K562 (cell line): ENCODE measurements at regions not wholly inside any gene's neighbourhood (a gene's known extent, or its start where the extent isn't known, plus 50 kb on each side); places are given as distances from the start of the nearest gene placed in this dataset.

ENCODE experiments used
- ATAC-seq: fragments of 200-7000 bp; cut with Tn5 transposase; 3 replicates; pipeline ENCODE4 v1.9.1; 2020; ENCODE audit warnings: moderate library complexity
- BruUV-seq: library from RNA; stranded (reverse); fragments of 400-500 nt; replicated peaks from 2 replicates; lab custom pipeline; 2021; lab: Mats Ljungman, UMichigan
- CTCF ChIA-PET: fragments of 300-600 bp; formaldehyde crosslinking; extraction: SDS; loops from one replicate; lab custom pipeline; 2021; ENCODE audit warnings: low intra/inter-chr PET ratio; lab: Yijun Ruan, JAX
- POLR2A ChIA-PET: fragments of 300-600, 350-650 bp; sonication (Branson Sonifier 250); formaldehyde crosslinking; extraction: SDS; loops from one replicate; lab custom pipeline; 2021; ENCODE audit warnings: antibody characterized with exemption, inconsistent platforms; lab: Yijun Ruan, JAX
- DNase-seq, 4 experiments: peaks; one replicate each; pipeline versions ENCODE4 v3.0.0 to v3.0.0-alpha.2; 2011 to 2018; ENCODE audit warnings: low spot score in 3 of 4, mixed read lengths in 3 of 4; ENCODE audit errors: extremely low read depth in 1 of 4
- FAIRE-seq: peaks from 2 replicates; lab custom pipeline; 2011; peaks lifted over from hg19 to GRCh38; lab: Jason Lieb, UNC
- H2AFZ ChIP-seq: 2 replicates; pipeline ENCODE4 v1.6.0; 2011; ENCODE audit warnings: low read depth, low read length, control low read depth, inconsistent platforms
- H3K27ac ChIP-seq: fragments of 200-600 bp; 3 replicates; pipeline ENCODE4 v1.8.0; 2011; ENCODE audit warnings: low read depth, mild to moderate bottlenecking, control low read depth, inconsistent platforms, low read length, moderate library complexity, mixed read lengths; ENCODE audit errors: extremely low read depth
- H3K27me3 ChIP-seq, 2 experiments: fragments of 300-600 bp in 1 of 2; 2 replicates in 1 of 2; 3 replicates in 1 of 2; pipeline versions ENCODE4 v1.6.0 to v1.8.0; 2011; ENCODE audit warnings: inconsistent platforms in 2 of 2, low read length in 2 of 2, mild to moderate bottlenecking in 1 of 2, mixed read lengths in 1 of 2, moderate library complexity in 1 of 2; ENCODE audit not compliant: control insufficient read depth in 2 of 2, insufficient read depth in 2 of 2
- H3K36me3 ChIP-seq: fragments of 300-600 bp; 3 replicates; pipeline ENCODE4 v1.8.0; 2011; ENCODE audit warnings: mild to moderate bottlenecking, low read length, inconsistent platforms; ENCODE audit not compliant: control insufficient read depth, insufficient read depth
- H3K4me1 ChIP-seq, 2 experiments: fragments of 200-600 bp in 1 of 2; replicated peaks in 1 of 2; 2 replicates in 1 of 2; 3 replicates in 1 of 2; pipeline versions ENCODE4 v1.5.1 to v1.8.0; 2011; ENCODE audit warnings: inconsistent platforms in 2 of 2, low read length in 2 of 2, mild to moderate bottlenecking in 1 of 2, mixed read lengths in 1 of 2, moderate library complexity in 1 of 2; ENCODE audit not compliant: control insufficient read depth in 2 of 2, insufficient read depth in 2 of 2
- H3K4me2 ChIP-seq: 2 replicates; pipeline ENCODE4 v1.6.1; 2011; ENCODE audit warnings: low read length, control low read depth, inconsistent platforms, mixed read lengths; ENCODE audit not compliant: insufficient read depth
- H3K4me3 ChIP-seq: fragments of 200-600 bp; sonication (generic), shearing (Covaris generic); 2 replicates; pipeline ENCODE4 v1.5.1; 2016; ENCODE audit warnings: control low read depth, inconsistent platforms
- H3K79me2 ChIP-seq: fragments of 200-600 bp; 3 replicates; pipeline ENCODE4 v1.8.0; 2011; ENCODE audit warnings: low read length, inconsistent platforms; ENCODE audit not compliant: control insufficient read depth, insufficient read depth
- H3K9ac ChIP-seq, 2 experiments: 2 replicates each; pipeline versions ENCODE4 v1.6.0 to v1.6.1; 2011; ENCODE audit warnings: low read depth in 2 of 2, low read length in 2 of 2, control low read depth in 1 of 2, inconsistent platforms in 1 of 2, mild to moderate bottlenecking in 1 of 2, mixed read lengths in 1 of 2; ENCODE audit not compliant: insufficient read depth in 1 of 2
- H3K9me1 ChIP-seq: one replicate; pipeline ENCODE4 v1.6.0; 2011; ENCODE audit warnings: inconsistent platforms, mild to moderate bottlenecking, low read length, moderate library complexity; ENCODE audit not compliant: control insufficient read depth, insufficient read depth
- H3K9me3 ChIP-seq: replicated peaks from 2 replicates; pipeline ENCODE4 v1.5.1; 2011; ENCODE audit warnings: low read depth, low read length, inconsistent platforms; ENCODE audit not compliant: control insufficient read depth, insufficient read depth
- H4K20me1 ChIP-seq: replicated peaks from 2 replicates; pipeline ENCODE4 v1.6.1; 2011; ENCODE audit warnings: low read length, inconsistent platforms, mixed read lengths; ENCODE audit not compliant: control insufficient read depth, insufficient read depth
- CREB1 ChIP-seq, 2 experiments: sonication (generic) in 1 of 2; formaldehyde crosslinking in 1 of 2; IDR thresholded peaks; 2 replicates each; pipeline versions ENCODE4 v1.6.1 to v1.8.0; 2012 to 2022; ENCODE audit warnings: inconsistent platforms in 1 of 2, mild to moderate bottlenecking in 1 of 2, missing genetic modification reagents in 1 of 2, moderate library complexity in 1 of 2
- CTCF ChIP-seq, 3 experiments: IDR thresholded peaks in 2 of 3; conservative IDR thresholded peaks in 1 of 3; 2 replicates each; pipeline ENCODE4 v1.5.1; 2011 to 2012; ENCODE audit warnings: low read length in 3 of 3, mild to moderate bottlenecking in 3 of 3, control low read depth in 2 of 3, improper control_type of control experiment in 1 of 3, inconsistent platforms in 1 of 3, low read depth in 1 of 3, mixed read lengths in 1 of 3, moderate library complexity in 1 of 3; ENCODE audit not compliant: insufficient read depth in 2 of 3
- FOSL1 ChIP-seq: fragments of 200-800 bp; sonication (Bioruptor generic); conservative IDR thresholded peaks from 2 replicates; pipeline ENCODE4 v1.6.1; 2016; ENCODE audit warnings: missing genetic modification characterization, missing compliant biosample characterization
- FOXK2 ChIP-seq, 2 experiments: fragments of 450-650 bp; IDR thresholded peaks in 1 of 2; conservative IDR thresholded peaks in 1 of 2; 2 replicates each; pipeline ENCODE4 v1.6.1; 2016; ENCODE audit warnings: low read depth in 2 of 2, mild to moderate bottlenecking in 1 of 2
- JUND ChIP-seq, 2 experiments: IDR thresholded peaks; 2 replicates in 1 of 2; 3 replicates in 1 of 2; pipeline ENCODE4 v1.6.1; 2011; ENCODE audit warnings: borderline replicate concordance in 2 of 2, low read depth in 2 of 2, low read length in 2 of 2, improper control_type of control experiment in 1 of 2, missing biosample characterization in 1 of 2, missing genetic modification characterization in 1 of 2, missing genetic modification reagents in 1 of 2
- PKNOX1 ChIP-seq: fragments of 450-650 bp; IDR thresholded peaks from 2 replicates; pipeline ENCODE4 v1.6.1; 2016
- PRPF4 ChIP-seq: fragments of 200-400 bp; formaldehyde crosslinking; IDR thresholded peaks from one replicate; pipeline ENCODE4 v1.6.1; 2017; ENCODE audit warnings: low read length, low read depth, mild to moderate bottlenecking; ENCODE audit not compliant: insufficient read depth, poor library complexity, severe bottlenecking
- RAD21 ChIP-seq, 2 experiments: fragments of 250-450 bp in 1 of 2; fragments of 450-650 bp in 1 of 2; sonication (Bioruptor Pico) in 1 of 2; formaldehyde crosslinking in 1 of 2; IDR thresholded peaks in 1 of 2; conservative IDR thresholded peaks in 1 of 2; 2 replicates each; pipeline versions ENCODE4 v1.4.0 to v1.8.0; 2020 to 2022; ENCODE audit warnings: mild to moderate bottlenecking in 2 of 2, moderate library complexity in 1 of 2
- SIN3A ChIP-seq, 2 experiments: fragments of 150-350 bp in 1 of 2; IDR thresholded peaks; 2 replicates each; pipeline ENCODE4 v1.6.1; 2011 to 2016; ENCODE audit warnings: borderline replicate concordance in 2 of 2, low read depth in 2 of 2, low read length in 2 of 2, mild to moderate bottlenecking in 2 of 2, moderate library complexity in 2 of 2; ENCODE audit not compliant: control insufficient read depth in 1 of 2
- TRIM25 ChIP-seq: fragments of 450-650 bp; IDR thresholded peaks from 2 replicates; pipeline ENCODE4 v1.7.0; 2016; ENCODE audit warnings: borderline replicate concordance
- ZNF146 ChIP-seq: IDR thresholded peaks from one replicate; pipeline ENCODE4 v1.6.1; 2018; ENCODE audit warnings: missing compliant biosample characterization; ENCODE audit not compliant: unreplicated experiment
- WGBS: fragments of 100-300 bp; shearing (Covaris generic); methylation state at CpG from one replicate; pipeline ENCODE4 v1.1.6; 2016; ENCODE audit warnings: low coverage, mixed read lengths; ENCODE audit not compliant: insufficient coverage; ENCODE audit errors: missing lambda C conversion rate; 5-methylcytosine and 5-hydroxymethylcytosine counted together
- in situ Hi-C: fragments of 300-500 bp; cut with MboI; formaldehyde crosslinking; loops from 4 replicates; pipeline ENCODE4 v1.15.0; 2018; ENCODE audit warnings: inconsistent platforms, mixed read lengths
- intact Hi-C: fragments of 100-400 bp; cut with micrococcal nuclease; formaldehyde crosslinking; loops from 2 replicates; pipeline ENCODE4 v1.14.2; 2022

- Histone ChIP-seq H3K4me2 (no peak overlapping the region), H3K36me3 (no peaks in the 10 kb centered on the region), H3K79me2 (no peaks in the 10 kb centered on the region), H3K9me3 (no peaks in the 10 kb centered on the region), H3K27ac (no peak overlapping the region), H3K4me3 (no peak overlapping the region), H2AFZ (no peak overlapping the region), H4K20me1 (no peaks in the 10 kb centered on the region), H3K9me1 (no peaks in the 10 kb centered on the region), H3K4me1 (no peaks in the 10 kb centered on the region), H3K9ac (no peak overlapping the region), H3K27me3 (no peaks in the 10 kb centered on the region)
- peak; percentile 84 for ATAC-seq
- no TSS peak for BruUV-seq
- peak; percentile 32; the same call in 1 of the 2 replicates for TF ChIP-seq PKNOX1
- peak in 1 of 2 experiments; percentile 40; a peak in 2 of 4 replicates for TF ChIP-seq RAD21 (CRISPR knock-in tag; conservative IDR thresholded peaks at IDR 0.05 in 1 of 2, IDR thresholded peaks at IDR 0.05 in 1 of 2)
- TF ChIP-seq ZNF146 (CRISPR knock-in tag), result no peak
- TF ChIP-seq JUND (IDR thresholded peaks at IDR 0.05; ENCODE audit: borderline replicate concordance, low read depth, low read length), result 0 out of 2 replicates have a peak, but pooled peaks have one; percentile 56
- TF ChIP-seq JUND (tag; IDR thresholded peaks at IDR 0.05; ENCODE audit: borderline replicate concordance, low read depth, low read length), result no peak; the same call in 2 of the 3 replicates
- peak; percentile 59 to 67; a peak in 3 of 4 replicates for TF ChIP-seq FOXK2 (conservative IDR thresholded peaks at IDR 0.05 in 1 of 2, IDR thresholded peaks at IDR 0.05 in 1 of 2; ENCODE audit: low read depth in 2 of 2)
- no peak for TF ChIP-seq SIN3A (IDR thresholded peaks at IDR 0.05; ENCODE audit: borderline replicate concordance in 2 of 2, control insufficient read depth in 1 of 2, low read depth in 2 of 2, low read length in 2 of 2)
- TF ChIP-seq FOSL1, result 0 out of 2 replicates have a peak, but pooled peaks have one; percentile 13
- TF ChIP-seq TRIM25, result no peak
- TF ChIP-seq PRPF4, result no peak
- peak; percentile 50 to 64 (median 64) for TF ChIP-seq CTCF (IDR thresholded peaks at IDR 0.05 in 2 of 3, conservative IDR thresholded peaks at IDR 0.05 in 1 of 3; ENCODE audit: insufficient read depth in 2 of 3, low read depth in 1 of 3, low read length in 3 of 3)
- TF ChIP-seq CREB1 (IDR thresholded peaks at IDR 0.05), result no peak
- TF ChIP-seq CREB1 (CRISPR knock-in tag; IDR thresholded peaks at IDR 0.05), result no peak
- WGBS, result 6% methylated on average over 5 of the region's 6 CpGs
- POLR2A ChIA-PET, result no interaction called here
- peak; percentile 75 for FAIRE-seq
- intact Hi-C loops (no loop called here), in situ Hi-C loops (no loop called here)
- CTCF ChIA-PET, result no interaction called here
- DNase-seq, result peak; percentile 27 to 78 (median 32)
Observed at GRCh38 chr14:21913759-21914158, 240.1 kb upstream of the OR4E1 start.
